ENCODE measurements at regions not wholly inside any gene's neighbourhood (a gene's known extent, or its start where the extent isn't known, plus 50 kb on each side); places are given as distances from the start of the nearest gene placed in this dataset.

DNA sequence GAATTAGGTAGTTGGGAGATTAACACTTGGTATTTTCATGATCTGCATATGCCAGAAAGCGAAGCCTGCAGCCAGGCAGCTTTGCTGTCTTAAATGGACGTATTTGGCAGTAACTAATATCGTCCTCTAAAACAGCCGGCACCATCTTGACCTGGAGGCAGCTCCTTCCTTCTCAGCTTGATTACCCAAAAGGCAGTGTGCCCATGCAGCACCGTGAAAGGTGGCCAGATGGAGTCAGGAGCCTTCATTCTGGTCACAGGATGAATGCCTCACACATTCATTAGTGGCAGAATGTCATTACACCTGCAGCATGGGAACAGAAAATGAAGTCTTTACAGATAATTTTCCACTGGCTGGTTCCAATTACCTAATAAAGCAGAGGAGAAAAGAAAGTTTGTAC lies 59.0 kb upstream of the FLT1 start:
- TF ChIP-seq, protein P1, sequence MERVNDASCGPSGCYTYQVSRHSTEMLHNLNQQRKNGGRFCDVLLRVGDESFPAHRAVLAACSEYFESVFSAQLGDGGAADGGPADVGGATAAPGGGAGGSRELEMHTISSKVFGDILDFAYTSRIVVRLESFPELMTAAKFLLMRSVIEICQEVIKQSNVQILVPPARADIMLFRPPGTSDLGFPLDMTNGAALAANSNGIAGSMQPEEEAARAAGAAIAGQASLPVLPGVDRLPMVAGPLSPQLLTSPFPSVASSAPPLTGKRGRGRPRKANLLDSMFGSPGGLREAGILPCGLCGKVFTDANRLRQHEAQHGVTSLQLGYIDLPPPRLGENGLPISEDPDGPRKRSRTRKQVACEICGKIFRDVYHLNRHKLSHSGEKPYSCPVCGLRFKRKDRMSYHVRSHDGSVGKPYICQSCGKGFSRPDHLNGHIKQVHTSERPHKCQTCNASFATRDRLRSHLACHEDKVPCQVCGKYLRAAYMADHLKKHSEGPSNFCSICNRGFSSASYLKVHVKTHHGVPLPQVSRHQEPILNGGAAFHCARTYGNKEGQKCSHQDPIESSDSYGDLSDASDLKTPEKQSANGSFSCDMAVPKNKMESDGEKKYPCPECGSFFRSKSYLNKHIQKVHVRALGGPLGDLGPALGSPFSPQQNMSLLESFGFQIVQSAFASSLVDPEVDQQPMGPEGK (CRISPR knock-in tag; IDR thresholded peaks at IDR 0.05; ENCODE audit: borderline replicate concordance) = no peak
- no peak for TF ChIP-seq SNAI2 (CRISPR knock-in tag; IDR thresholded peaks at IDR 0.05)
- no peak for TF ChIP-seq ZFP30 (CRISPR knock-in tag; IDR thresholded peaks at IDR 0.05)
- TF ChIP-seq, protein P2, sequence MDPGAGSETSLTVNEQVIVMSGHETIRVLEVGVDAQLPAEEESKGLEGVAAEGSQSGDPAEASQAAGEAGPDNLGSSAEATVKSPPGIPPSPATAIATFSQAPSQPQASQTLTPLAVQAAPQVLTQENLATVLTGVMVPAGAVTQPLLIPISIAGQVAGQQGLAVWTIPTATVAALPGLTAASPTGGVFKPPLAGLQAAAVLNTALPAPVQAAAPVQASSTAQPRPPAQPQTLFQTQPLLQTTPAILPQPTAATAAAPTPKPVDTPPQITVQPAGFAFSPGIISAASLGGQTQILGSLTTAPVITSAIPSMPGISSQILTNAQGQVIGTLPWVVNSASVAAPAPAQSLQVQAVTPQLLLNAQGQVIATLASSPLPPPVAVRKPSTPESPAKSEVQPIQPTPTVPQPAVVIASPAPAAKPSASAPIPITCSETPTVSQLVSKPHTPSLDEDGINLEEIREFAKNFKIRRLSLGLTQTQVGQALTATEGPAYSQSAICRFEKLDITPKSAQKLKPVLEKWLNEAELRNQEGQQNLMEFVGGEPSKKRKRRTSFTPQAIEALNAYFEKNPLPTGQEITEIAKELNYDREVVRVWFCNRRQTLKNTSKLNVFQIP (CRISPR knock-in tag; IDR thresholded peaks at IDR 0.05; ENCODE audit: borderline replicate concordance, low read depth) = no peak
- no peak for TF ChIP-seq CSDC2 (CRISPR knock-in tag; IDR thresholded peaks at IDR 0.05)
- no peak for TF ChIP-seq ARNTL (CRISPR knock-in tag; IDR thresholded peaks at IDR 0.05; ENCODE audit: borderline replicate concordance, low read depth)

All from SK-N-SH treated with all-trans-retinoic acid at 6 μM for 48 hours (cell line).